G401.6 (cell line): ENCODE measurements at regions not wholly inside any gene's neighbourhood (a gene's known extent, or its start where the extent isn't known, plus 50 kb on each side); places are given as distances from the start of the nearest gene placed in this dataset.
"Not testable (repeated sequence)": the region's sequence is repeated elsewhere in the genome, so short reads cannot be mapped to it uniquely, and the experiment has no call there.

Source experiments
- FAIRE-seq: peaks from 2 replicates; lab custom pipeline; 2012; peaks lifted over from hg19 to GRCh38; lab: Jason Lieb, UNC

GRCh38 chr6:91278416-91278815 lies 691.5 kb upstream of the MAP3K7 start:
- no peak for FAIRE-seq

GRCh38 chr6:91276315-91276714 lies 689.4 kb upstream of the MAP3K7 start:
- no peak for FAIRE-seq

- no peak for FAIRE-seq
These were observed 686.9 kb upstream of the MAP3K7 start for GRCh38 chr6:91273729-91274128.

- FAIRE-seq, result no peak
These were observed 684.9 kb upstream of the MAP3K7 start for GRCh38 chr6:91271807-91272206.

- no peak for FAIRE-seq
These were observed 682.1 kb upstream of the MAP3K7 start for GRCh38 chr6:91268941-91269340.

GRCh38 chr6:91267246-91267645 lies 680.4 kb upstream of the MAP3K7 start:
- FAIRE-seq, result no peak

GRCh38 chr6:91266156-91266555 lies 679.3 kb upstream of the MAP3K7 start:
- FAIRE-seq, result no peak

GRCh38 chr6:91243436-91243835 lies 656.6 kb upstream of the MAP3K7 start:
- FAIRE-seq, result no peak

- no peak for FAIRE-seq
These were observed 655.7 kb upstream of the MAP3K7 start for GRCh38 chr6:91242614-91242949.

- FAIRE-seq, result no peak
These were observed 655.2 kb upstream of the MAP3K7 start for GRCh38 chr6:91241946-91242613.

GRCh38 chr6:91240878-91241603 lies 654.2 kb upstream of the MAP3K7 start:
- no peak for FAIRE-seq

GRCh38 chr6:91221072-91221720 lies 634.3 kb upstream of the MAP3K7 start:
- no peak for FAIRE-seq

- FAIRE-seq, result no peak
These were observed 626.5 kb upstream of the MAP3K7 start for GRCh38 chr6:91213229-91213901.

- no peak for FAIRE-seq
These were observed 611.9 kb upstream of the MAP3K7 start for GRCh38 chr6:91198588-91199255.

GRCh38 chr6:91196729-91197128 lies 609.9 kb upstream of the MAP3K7 start:
- no peak for FAIRE-seq

- no peak for FAIRE-seq
These were observed 606.6 kb upstream of the MAP3K7 start for GRCh38 chr6:91193446-91193845.

- FAIRE-seq, result not testable (repeated sequence)
These were observed 603.2 kb upstream of the MAP3K7 start for GRCh38 chr6:91190041-91190440.

- no peak for FAIRE-seq
These were observed 598.2 kb upstream of the MAP3K7 start for GRCh38 chr6:91185072-91185471.

- FAIRE-seq, result no peak
These were observed 594.5 kb upstream of the MAP3K7 start for GRCh38 chr6:91181416-91181815.

GRCh38 chr6:91173651-91174050 lies 586.8 kb upstream of the MAP3K7 start:
- FAIRE-seq, result no peak

GRCh38 chr6:91173186-91173585 lies 586.3 kb upstream of the MAP3K7 start:
- FAIRE-seq, result no peak

- no peak for FAIRE-seq
These were observed 585.0 kb upstream of the MAP3K7 start for GRCh38 chr6:91171754-91172462.
